Choroid plexus epithelial cell (primary cell): ENCODE measurements at regions not wholly inside any gene's neighbourhood (a gene's known extent, or its start where the extent isn't known, plus 50 kb on each side); places are given as distances from the start of the nearest gene placed in this dataset.

Experiments used
- DNase-seq: peaks from one replicate; pipeline ENCODE4 v3.0.0-alpha.2; 2010; ENCODE audit warnings: low read depth
- H3K4me3 ChIP-seq: 2 replicates; pipeline ENCODE4 v1.5.1; 2011; ENCODE audit warnings: low read depth, mild to moderate bottlenecking, control low read depth, low read length, moderate library complexity
- TF ChIP-seq, protein P1 (sequence below): conservative IDR thresholded peaks from 2 replicates; pipeline ENCODE4 v1.5.1; 2011; ENCODE audit warnings: low read depth, mild to moderate bottlenecking, control low read depth, inconsistent platforms, low read length, moderate library complexity

DNA sequence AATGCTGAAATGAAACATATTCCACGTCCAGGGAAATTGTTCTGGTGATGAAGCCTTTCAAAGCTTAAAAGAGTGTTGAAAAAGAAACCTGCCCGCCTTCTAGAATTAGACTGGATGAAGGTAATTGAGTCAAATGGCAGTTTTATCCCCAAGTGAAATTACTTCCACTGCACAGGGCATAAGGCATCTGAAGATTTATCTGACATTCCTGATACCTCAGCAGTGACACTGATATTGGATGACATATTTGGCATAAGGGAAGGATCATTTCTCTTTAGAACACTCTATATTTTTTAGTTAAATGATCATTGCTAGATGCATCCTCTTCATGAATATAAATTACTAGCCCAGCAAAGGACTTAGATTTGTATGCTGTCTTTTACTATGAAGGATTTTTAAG lies 229.6 kb upstream of the TPK1 start:
- no peak for DNase-seq
- H3K4me3 ChIP-seq: no peak overlapping the region
- TF ChIP-seq, protein P1, sequence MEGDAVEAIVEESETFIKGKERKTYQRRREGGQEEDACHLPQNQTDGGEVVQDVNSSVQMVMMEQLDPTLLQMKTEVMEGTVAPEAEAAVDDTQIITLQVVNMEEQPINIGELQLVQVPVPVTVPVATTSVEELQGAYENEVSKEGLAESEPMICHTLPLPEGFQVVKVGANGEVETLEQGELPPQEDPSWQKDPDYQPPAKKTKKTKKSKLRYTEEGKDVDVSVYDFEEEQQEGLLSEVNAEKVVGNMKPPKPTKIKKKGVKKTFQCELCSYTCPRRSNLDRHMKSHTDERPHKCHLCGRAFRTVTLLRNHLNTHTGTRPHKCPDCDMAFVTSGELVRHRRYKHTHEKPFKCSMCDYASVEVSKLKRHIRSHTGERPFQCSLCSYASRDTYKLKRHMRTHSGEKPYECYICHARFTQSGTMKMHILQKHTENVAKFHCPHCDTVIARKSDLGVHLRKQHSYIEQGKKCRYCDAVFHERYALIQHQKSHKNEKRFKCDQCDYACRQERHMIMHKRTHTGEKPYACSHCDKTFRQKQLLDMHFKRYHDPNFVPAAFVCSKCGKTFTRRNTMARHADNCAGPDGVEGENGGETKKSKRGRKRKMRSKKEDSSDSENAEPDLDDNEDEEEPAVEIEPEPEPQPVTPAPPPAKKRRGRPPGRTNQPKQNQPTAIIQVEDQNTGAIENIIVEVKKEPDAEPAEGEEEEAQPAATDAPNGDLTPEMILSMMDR: no peak

DNA sequence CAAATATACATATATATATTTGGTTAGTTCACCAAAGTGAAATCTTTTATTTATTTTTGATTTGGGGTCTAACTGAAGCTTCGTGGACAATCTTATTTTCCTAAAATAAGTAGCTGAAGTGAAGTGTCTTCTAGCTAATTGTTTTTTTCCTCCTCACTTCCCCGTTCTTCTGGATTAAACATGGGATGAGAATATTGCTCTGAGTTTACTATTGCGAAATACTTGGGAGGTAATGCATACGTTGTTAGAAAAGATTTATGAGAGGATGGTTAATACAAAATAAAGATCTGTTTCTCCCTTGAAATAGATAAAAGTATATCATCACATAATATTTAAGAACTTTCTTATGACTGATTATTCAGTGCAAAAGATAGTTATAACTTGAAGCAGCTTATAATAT lies 228.3 kb upstream of the TPK1 start:
- no peak overlapping the region for H3K4me3 ChIP-seq
- TF ChIP-seq, protein P1: no peak
- no peak for DNase-seq

DNA sequence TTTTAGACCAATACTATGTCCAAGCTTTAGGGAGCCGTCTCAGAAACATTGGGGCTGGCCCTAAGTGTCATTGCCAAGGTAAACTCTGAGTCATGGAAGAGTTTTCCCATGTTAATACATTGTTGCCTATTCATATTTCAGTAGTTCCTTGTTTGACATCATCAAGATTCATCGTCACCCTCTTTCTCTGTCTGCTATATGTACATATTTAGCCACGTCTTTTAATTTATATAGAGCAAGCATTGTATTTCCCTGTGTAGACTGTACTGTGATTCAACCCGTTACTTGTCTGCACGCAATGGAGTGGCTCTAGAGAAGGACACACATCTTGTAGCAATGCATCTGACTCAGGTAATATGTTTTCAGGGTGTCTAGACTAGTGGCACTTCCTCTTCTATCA lies 217.9 kb upstream of the TPK1 start:
- H3K4me3 ChIP-seq: no peak overlapping the region
- no peak for DNase-seq
- TF ChIP-seq, protein P1: no peak

DNA sequence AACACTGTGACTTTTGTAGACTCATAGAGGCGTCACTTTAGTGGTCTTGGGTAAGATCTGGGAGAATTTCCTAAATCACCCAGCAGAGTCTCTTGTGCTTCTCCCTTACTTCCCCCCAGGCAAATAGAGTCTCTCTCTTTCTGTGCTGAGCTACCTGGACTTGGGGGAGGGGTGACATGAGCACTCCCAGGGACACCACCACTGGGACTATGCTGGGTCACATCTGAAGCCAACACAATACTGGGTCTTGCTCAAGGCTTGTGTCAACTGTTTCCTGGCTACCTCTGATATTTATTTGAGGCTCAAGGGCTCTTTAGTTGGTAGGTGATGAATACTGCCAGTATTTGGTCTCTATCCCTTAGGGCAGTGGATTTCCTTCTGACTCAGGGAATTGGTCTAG lies 214.6 kb upstream of the TPK1 start:
- TF ChIP-seq, protein P1: no peak
- H3K4me3 ChIP-seq: no peak overlapping the region
- DNase-seq: no peak

DNA sequence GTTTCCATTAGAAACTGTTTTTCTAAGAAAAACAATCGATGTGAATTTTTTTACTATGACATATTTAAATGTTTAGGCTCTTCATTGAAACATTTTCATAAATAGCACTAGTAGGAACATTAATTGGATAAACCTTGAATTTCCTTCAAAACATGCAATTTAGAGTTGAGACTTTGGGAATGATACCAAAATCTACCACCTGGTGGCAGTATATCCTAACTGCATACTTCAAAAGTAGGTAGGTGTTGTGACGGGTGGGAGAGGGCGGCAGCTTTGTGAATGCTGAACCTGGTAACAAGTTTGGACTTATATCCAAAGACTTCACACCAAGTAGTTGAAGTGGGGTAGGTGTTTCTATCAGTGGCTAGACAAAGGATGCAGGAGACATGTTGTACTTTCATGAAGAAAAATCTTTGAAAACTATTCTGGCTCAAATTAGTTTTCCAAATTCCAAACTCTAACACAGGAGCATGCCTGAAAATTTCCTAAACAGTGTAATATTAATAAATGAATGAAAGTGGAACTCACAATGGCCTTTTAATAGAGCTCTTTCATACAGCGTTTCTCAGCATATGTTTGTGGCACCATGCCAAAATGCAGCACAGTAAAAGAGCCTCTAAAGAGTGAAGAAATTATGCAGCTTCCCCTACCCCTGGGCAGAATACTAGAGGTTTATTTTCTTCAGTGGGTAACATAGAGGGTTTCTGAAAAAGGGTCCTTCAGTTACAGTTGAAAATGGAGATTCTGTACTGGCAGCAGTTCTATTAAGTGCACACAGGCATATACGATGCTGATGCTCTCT lies 201.0 kb upstream of the TPK1 start:
- TF ChIP-seq, protein P1: peak; percentile 81
- DNase-seq: peak; percentile 76
- no peak overlapping the region for H3K4me3 ChIP-seq

DNA sequence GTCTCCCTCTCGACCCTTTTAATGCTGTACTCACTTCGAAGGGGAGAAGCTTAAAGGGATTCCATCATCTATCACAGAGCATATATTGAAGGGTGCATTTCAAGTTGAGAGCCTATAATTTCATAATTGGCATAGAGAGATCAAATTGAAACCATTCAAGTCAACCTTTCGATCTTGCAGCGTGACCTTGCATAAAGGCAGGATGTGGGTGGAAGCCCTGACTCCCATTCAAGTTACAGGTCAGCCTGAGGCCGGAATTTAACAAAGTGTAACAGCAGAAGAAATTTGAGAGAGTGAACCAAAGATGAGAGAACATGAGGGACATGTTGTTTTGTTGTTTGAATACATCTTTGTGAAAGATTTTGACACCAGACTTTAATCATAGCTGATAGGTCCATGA lies 195.3 kb upstream of the TPK1 start:
- TF ChIP-seq, protein P1: no peak
- H3K4me3 ChIP-seq: no peak overlapping the region
- DNase-seq: no peak

DNA sequence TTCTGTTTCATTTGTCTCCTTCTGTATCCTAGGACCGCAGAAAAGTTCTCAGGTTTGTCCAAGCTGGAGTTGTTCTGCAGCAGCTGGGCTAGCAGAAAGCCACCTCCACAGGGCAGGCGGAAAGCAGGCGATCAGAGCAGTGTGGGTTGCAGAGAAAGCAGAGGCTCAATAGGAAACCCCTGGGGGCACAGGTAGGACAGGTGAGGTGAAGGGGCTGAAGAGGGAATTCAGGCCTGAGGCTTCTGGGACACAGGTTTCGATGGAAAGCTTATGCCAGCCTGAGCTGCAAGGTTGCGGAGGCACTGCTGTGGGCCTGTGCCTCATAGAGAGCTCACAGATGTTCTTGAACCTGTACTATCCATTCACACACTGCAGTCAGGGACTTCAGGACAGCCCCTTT lies 194.9 kb upstream of the TPK1 start:
- TF ChIP-seq, protein P1: no peak
- no peak overlapping the region for H3K4me3 ChIP-seq
- no peak for DNase-seq
